Sciatic nerve (tissue), 2 donors: ENCODE measurements at regions not wholly inside any gene's neighbourhood (a gene's known extent, or its start where the extent isn't known, plus 50 kb on each side); places are given as distances from the start of the nearest gene placed in this dataset.

Source experiments
- ATAC-seq: fragments of 200-7000 bp; cut with Tn5 transposase; one replicate; pipeline ENCODE4 v1.9.1; 2020; ENCODE audit warnings: mild to moderate bottlenecking, moderate library complexity
- DNase-seq: peaks from one replicate; pipeline ENCODE4 v3.0.0-alpha.2; 2020; ENCODE audit warnings: low spot score
- intact Hi-C: fragments of 100-400 bp; cut with DNase I; formaldehyde crosslinking; loops from one replicate; pipeline ENCODE4 v1.14.2; 2022
- donor health status: DM: no; HTN: no; CAD: no.
- donor health status: DM: no; HTN: no; CAD: no.

DNA sequence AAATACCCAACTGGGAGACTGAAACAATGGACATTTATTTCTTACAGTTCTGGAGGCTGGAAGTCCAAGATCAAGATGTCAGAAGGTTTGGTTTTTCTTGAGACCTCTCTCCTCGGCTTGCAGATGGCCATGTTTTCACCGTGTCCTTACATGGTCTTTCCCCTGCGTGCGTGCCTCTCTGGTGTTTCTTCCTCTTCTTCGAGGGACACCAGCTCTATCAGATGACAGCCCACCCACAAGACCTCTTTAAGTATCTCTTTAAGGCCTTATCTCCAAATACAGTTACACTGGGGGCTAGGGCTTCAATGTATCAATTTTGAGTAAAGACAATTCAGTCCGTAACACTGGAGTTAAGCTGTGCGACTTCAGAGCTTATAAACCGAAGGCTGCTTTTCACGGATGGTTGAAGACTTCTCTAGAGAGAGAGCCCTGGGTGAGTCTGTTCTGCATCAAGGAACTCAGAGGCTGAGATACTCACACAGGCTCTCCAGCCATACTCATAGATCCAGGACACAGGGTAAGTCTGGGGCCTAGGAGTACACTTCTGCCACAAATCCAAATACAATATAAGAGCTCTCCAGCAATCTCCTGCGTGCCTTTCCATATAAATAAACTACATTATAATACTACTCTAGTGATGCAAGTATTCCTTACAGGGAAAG is 339.9 kb upstream of the PKDCC start:
- intact Hi-C loops: no loop called here
- DNase-seq (no peak), ATAC-seq (no peak)

DNA sequence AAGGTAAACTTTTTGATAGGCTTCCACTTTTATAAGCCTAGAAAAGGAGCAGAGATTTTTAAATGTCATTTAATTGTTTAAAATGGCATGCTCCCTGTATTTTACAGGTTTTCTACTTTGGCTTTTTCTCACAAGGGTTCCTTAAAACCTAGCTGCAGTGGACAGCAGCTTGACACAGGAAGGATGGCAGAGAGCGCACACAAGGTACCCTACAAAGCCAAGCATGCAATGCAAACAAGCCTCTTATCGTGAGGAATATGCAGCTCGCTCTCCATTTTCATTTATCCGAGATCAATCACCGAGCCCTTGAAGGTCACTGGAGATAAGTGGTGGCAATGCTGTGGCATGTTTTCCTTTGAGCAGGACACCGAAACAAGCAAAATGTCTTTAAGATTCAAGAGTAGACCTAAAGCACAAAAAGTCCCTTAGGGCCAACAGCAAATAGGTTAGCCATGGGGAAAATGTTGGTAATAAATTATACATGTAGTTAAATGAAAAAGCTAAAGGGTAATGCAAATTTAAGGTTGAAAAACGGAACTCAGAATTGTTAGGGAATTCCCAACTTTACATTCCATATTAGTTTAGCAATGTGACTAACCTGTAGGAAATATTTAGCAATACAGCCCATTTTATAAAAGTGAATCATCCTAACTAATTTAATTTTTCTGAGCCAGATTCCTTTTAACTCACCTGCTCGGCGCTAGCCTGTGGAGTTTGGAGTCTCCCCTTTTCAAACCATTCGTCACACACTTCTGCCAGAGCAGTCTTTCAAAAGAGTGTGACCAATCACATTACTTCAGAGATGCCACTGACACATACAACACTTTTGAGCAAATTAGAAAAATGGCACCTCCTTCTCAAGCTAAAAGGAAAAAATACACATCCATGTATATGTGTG is 337.9 kb upstream of the PKDCC start:
- ATAC-seq (no peak), DNase-seq (no peak)
- intact Hi-C loops: no loop called here

DNA sequence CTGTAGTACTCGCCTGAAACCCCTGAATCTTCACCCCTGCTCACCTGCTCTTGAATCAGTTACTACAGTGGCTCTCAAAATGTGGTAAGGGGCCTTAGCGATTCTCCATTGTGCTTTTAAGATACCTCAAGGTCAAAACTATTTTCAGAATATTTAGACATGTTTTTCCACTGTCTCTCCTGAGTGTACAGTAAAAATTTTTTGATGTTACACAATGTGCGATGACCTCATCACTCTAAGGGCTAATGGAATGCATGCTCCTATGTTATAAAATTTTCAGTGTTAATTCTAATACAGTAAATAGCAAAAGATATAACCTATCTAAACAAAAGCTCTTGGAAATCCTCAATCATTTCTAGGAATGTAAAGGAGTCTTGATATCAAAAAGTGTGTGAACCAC is 336.9 kb upstream of the PKDCC start:
- intact Hi-C loops: no loop called here
- ATAC-seq: no peak
- DNase-seq: no peak

DNA sequence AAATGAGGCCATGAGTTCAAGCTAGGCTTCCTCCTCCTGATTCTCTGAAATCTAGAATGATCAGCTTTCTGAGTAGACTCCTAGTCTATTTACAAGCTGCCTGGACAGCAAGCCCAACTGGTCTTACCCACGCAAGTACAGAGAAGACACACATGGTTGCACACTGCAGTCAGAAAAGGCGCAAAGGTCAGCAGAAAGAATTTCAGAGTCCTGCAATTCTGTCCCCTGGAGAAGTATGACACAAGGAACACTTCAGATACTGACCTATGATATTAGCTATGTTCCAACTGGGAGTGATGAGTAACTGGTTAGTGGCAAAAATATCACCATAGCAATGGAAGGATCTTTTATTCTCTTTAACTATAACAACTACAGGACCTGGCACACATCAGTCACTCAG is 336.1 kb upstream of the PKDCC start:
- intact Hi-C loops: no loop called here
- no peak for DNase-seq
- ATAC-seq: no peak

DNA sequence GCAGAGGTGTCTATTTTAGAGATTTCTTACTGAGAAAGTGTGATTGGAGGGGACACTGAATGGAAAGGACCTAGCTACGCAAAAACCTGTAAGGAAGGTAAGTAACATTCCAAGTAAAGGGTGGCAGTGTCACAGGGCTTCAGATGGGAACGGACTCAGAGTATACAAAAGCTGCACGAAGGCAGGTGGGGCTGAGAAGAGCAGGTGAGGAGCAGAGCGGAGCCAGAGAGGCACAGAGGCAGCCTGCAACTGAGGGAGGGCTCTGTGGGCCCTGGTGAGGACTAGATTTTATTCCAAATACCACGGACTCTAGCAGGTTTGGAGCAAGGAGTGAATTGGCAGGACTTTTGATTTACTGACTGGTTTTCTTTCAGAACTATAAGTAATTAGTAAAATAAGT is 331.3 kb upstream of the PKDCC start:
- no peak for DNase-seq
- no peak for ATAC-seq
- intact Hi-C loops: no loop called here

DNA sequence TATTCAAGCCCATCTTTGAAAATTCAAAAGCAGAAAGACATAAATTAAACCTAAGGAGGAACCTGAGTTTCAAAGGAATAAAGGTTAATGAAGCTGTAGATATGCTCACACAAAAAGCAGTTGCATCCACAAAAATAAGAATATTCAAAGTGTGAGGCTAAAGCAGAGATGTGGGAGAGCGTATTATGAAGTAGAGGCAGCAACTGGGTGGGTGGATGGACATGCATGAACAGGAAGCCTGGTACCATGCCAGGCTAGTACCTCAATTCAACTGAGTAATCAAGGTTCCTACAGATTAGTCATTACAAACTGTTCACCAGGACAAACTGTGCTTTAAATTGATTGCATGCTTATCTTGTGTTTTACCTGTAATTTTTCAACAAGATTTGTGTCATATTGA is 330.0 kb upstream of the PKDCC start:
- ATAC-seq (no peak), DNase-seq (no peak)
- intact Hi-C loops: no loop called here

DNA sequence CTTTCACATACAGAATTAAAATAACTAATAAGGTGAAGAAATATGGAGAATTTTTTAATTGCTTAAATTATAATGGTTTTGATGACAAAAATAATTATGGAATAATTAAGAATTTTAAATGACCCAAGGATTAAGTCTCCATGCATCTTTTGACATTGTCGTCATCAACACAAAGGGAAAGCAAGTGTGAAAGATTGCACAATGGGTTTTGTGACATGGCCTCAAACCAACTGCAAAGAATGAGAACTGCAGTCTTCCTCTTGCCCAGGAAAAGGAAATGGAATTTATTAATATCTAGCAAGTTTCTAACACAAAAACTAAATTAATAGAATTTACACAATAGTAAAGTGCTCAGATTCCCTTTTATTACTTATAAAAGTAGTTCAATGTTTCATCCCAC is 329.1 kb upstream of the PKDCC start:
- no peak for DNase-seq
- intact Hi-C loops: no loop called here
- no peak for ATAC-seq

DNA sequence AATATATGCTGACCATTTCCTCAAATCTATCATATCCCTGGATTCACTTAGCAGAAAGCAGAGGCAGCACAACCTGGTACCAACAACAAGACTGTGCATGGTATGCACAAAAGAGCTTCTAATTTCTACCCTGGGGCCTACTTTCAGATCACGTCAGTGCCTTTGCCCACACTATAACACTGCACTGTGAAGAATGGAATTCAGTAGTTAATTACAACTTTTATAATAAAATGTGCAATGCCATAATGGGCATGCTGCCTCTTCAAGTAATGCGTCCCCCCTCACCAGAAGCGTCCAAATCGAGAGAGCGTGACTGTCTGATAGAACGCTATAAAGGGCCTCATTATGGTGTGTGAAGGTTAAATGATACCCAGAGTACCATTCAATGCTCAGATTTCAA is 328.1 kb upstream of the PKDCC start:
- intact Hi-C loops: no loop called here
- ATAC-seq (no peak), DNase-seq (no peak)

DNA sequence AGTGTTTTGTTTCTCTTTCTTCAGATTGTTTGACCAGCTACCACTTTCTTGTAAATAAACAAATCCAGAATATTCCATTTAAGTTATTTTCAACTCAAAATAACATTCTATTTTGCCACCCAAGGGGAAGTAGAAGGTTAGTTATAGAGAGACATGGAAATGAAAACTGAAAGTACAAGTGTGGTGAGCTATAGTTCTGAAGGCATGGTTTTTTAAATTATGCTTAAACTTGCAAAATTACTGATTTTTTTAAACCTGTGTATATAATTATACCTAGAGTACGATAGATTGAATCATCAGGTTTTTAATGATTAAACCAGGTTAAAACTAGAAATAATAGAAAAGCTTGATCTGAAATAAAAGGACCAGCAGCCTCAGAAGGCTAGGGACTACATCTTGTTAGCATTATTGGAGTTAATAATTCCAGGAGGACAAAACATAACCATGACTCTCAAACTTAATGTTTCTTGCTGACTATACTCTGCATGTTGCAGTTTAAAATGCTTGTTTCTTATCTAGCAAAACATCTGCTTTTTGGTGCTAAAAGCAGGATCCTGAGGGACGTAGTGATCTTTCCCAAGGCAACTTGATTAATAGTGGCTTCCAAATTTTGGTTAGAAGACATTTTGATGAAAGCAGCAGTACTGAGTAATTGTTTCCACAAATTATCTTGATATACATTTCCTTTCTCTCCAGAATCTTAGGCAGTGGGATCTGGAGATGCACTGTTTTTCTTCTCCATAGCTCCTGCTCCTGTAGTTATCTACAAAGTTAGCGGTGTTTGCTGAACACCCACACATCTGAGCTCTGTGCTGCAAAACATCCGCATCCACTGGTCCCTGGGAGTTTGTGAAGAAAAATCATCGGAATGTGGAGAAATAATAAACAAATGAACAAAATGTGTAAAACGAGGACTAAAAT is 327.2 kb upstream of the PKDCC start:
- ATAC-seq (peak; percentile 65), DNase-seq (no peak)
- intact Hi-C loops: no loop called here

DNA sequence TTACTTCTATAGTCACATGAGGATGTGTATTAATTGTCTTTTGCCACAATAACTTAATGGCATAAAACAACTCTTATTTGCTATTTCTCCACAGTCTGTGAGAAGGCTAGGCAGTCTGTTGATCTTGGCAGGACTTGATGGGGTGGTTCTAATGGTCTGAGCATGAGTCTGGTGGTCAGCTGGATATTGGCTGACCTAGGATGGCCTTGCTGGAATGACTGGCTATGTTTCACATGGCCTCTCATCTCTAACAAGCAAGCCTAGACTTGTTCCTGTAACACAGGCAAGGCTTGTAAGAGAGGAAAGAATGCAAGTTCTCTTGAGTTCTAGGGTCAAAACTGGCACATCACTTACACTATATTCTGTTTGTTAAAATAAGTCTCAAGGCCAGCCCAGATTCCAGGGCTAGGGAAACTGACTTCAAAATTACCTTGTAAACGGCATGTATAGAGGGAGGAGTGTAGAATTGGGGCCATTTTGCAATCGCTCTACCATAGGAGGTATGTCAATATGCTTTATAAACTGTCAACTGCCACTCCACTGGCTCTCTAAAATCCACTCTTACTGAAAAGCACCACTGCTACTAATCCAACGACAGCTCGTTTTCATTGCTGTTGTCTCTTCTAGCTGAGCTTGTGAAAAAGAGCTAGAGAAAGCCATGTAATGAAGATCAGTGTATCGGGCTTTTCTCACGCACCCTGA is 325.0 kb upstream of the PKDCC start:
- peak; percentile 95 for ATAC-seq

DNA sequence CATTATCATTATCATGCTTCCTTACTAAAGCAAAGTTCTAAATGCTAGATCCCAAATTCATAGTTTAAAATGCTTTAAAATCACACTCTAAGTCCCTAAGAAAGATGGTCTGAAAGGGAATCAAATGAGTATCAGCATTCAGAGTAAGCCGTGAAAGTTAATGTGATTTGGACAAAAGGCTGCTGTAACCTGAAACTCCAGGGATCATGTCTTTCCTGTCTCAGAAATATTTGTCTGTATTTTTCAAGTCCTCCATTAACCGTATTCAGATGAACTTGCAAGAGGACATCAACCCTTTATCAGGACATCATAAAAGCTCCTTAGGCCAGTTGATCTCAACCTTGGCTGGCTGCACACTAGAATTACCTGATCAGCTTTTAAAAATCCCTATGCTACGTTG is 324.3 kb upstream of the PKDCC start:
- DNase-seq: no peak
- no peak for ATAC-seq
- intact Hi-C loops: no loop called here

More for the DNA sequence above, 325.0 kb upstream of the PKDCC start:
- intact Hi-C loops: no loop called here
- DNase-seq: no peak

DNA sequence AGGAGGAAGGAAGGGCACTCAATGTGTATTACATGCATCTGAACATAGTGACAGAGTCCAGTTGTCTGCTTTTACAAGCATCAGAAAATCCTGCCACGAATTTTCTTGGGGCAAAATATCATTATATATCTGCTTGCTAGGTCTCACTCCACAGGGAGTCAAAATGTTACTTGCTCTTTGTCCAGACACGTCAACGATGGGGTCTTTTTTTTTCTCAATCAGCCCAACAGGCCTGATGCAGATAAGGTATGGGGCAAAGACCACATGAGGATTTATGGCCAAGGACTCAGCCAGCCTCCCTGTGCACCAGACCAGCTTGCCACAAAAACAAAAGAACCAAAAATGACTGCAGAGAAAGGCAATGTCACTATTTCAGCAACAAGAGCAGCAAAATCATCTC is 323.4 kb upstream of the PKDCC start:
- ATAC-seq (no peak), DNase-seq (no peak)
- intact Hi-C loops: no loop called here

DNA sequence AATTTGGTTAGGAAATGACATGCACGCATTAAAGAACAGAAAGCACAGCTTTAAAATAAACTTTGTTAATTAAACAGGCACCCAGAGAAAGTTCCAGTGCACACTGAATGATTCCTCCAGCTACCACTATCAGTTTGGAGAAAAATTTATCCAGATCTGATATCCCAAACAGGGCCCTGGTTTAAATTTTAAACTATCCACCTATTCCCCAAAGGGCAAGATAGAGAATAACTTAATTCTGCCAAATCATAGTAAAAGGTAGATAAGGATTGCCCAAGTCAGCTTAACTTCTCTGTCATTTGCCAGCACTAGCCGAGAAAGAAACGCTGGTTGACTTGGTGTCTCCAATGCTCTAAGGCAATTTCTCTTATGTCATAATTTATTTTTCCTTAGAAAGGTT is 321.9 kb upstream of the PKDCC start:
- no peak for DNase-seq
- ATAC-seq: no peak
- intact Hi-C loops: no loop called here

DNA sequence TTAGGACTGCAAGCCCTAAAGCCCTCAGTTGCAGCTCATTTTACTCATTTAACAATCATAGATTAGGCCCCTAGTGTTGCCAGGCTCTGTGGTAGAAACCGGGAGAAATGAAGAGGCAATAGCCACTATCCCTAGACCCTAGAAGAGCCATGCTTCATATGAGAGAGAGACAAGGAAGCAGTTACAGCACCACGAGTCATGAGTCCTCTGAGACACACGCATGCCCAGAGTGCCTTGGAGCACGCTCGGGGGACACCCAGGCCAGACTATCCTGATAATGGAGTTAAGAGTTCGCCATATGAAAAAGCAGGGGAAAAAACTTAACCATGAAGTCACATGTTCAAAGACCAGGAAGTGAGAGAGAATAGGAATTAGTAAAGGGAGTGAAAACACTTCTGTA is 321.5 kb upstream of the PKDCC start:
- intact Hi-C loops: no loop called here
- no peak for DNase-seq
- ATAC-seq: no peak

DNA sequence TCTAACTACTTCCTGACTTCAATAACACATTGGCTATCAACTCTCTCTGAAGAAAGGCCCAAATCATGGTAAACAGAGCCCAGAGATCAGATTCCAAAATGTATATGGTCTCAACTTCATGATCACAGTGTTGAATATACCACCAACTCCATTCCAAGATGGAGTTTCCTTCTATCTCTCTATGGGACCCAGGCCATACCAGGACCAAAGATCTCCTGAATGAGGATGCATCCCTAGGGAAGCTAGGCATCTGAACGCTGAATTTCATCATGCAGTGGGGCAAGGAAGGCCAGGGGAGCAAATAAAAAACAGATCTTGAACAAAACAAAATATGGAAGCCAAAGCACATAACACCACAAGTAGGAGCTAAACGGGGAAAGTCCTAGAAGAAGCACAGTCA is 320.7 kb upstream of the PKDCC start:
- intact Hi-C loops: no loop called here
- ATAC-seq (no peak), DNase-seq (no peak)

DNA sequence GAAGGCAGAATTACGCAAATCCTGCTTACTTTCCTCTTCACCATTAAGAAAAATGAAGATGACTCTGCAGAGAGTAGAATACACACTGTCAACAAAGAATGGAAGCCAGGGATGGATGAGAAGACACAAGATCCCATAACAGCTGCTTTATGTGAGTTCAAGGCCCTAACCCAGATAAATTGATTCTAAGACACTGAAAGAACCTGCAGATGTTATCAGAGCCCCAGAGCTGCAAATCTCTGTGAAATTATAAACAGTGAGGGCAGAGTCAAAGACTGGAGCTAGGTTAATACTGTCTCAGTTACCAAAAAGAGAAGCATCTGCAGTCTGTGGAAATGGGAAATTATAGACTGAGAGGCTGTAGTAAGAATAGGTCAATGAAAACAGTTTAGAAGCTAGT is 320.1 kb upstream of the PKDCC start:
- intact Hi-C loops: no loop called here
- no peak for ATAC-seq
- DNase-seq: no peak

DNA sequence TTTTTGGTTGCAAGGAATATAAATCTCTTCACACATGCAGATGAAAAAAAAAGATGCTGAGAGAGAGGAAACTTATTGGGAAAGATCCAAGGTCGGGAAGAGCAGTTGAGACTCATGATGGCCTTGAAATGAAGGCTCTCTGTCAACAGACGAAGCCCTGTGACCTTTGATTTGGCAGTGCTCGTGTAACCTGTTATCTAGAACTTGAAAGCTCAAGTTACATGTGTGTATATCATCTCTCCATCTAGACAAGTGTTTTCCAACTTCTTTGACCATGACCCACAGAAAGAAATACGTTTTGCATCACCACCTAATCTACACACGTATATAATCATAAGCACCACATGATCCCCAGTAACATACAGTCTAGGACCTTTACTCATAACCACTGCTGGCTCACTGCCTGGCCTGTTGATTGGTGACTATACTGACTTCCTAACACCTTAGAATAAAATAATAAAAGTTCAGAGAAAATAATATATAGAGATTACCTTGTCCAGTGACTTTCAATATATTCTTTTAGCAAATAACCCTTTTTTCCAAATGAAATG is 319.0 kb upstream of the PKDCC start:
- intact Hi-C loops: no loop called here
- DNase-seq (no peak), ATAC-seq (no peak)

DNA sequence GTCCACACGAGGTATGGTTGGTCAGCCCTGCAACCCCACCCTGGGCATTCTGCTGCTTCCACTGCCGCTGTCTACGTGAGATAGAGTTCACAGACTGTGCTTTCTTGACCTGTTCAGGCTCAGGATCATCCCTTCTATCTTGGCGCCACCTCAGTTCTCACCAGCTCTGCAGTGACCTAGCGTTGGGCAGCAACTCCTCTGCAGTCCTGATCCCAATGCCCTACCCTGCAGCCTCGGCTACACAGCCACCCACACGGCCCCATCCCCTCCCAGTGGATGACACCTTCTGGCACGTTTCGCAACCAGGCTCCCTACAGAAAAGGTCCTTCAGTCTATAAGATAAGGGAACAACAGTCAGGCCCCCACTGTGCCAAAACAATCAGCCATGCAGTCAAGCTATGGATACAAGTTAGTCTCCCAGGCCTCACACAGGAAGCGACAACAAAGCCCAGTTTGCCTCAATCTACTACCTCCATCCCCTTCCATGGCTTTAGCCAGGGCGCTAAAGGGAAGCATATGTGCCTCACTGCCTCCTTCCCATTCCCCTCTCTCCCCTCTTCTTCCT is 317.9 kb upstream of the PKDCC start:
- ATAC-seq: no peak
- intact Hi-C loops: no loop called here
- DNase-seq: no peak

DNA sequence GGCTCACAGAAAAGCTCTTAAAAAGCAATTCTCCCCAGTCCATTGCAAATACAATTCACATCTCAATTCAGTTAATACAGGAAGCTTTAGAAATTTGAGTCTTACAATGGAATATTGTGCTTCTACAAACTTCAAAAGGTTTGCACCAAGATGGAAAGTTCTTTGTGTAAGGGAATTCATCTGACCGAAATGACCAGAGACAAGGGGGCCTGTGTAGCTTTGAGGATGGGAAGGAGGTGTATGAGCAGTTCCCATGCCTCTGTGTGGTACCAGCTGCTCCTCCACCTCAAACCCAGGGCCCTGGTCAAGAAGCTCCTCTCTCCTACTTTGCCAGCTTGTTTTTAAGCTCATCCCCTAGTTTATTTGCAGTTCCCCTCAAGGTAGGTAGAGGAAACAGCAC is 312.8 kb upstream of the PKDCC start:
- no peak for DNase-seq
- intact Hi-C loops: no loop called here
- ATAC-seq: no peak
